ENCODE measurements at regions not wholly inside any gene's neighbourhood (a gene's known extent, or its start where the extent isn't known, plus 50 kb on each side); places are given as distances from the start of the nearest gene placed in this dataset.

- FAIRE-seq: no peak
- no peak for DNase-seq (ENCODE audit: insufficient read length, low spot score)
- no peak for TF ChIP-seq CTCF (IDR thresholded peaks at IDR 0.05; ENCODE audit: insufficient read depth, missing control alignments)
Measured at GRCh38 chr3:15952543-15953175, 154.9 kb upstream of the ANKRD28 start.

- TF ChIP-seq CTCF (IDR thresholded peaks at IDR 0.05; ENCODE audit: insufficient read depth, missing control alignments): no peak
- DNase-seq (ENCODE audit: insufficient read length, low spot score): no peak
- no peak for FAIRE-seq
Measured at GRCh38 chr3:15953841-15954240, 156.1 kb upstream of the ANKRD28 start.

GRCh38 chr3:15955968-15956367 is 158.2 kb upstream of the ANKRD28 start:
- FAIRE-seq: no peak
- TF ChIP-seq CTCF (IDR thresholded peaks at IDR 0.05; ENCODE audit: insufficient read depth, missing control alignments): no peak
- no peak for DNase-seq (ENCODE audit: insufficient read length, low spot score)

- no peak for TF ChIP-seq CTCF (IDR thresholded peaks at IDR 0.05; ENCODE audit: insufficient read depth, missing control alignments)
- no peak for DNase-seq (ENCODE audit: insufficient read length, low spot score)
- FAIRE-seq: no peak
Measured at GRCh38 chr3:15958692-15959433, 161.1 kb upstream of the ANKRD28 start.

- no peak for TF ChIP-seq CTCF (IDR thresholded peaks at IDR 0.05; ENCODE audit: insufficient read depth, missing control alignments)
- DNase-seq (ENCODE audit: insufficient read length, low spot score) (no peak), FAIRE-seq (no peak)
Measured at GRCh38 chr3:15959434-15959811, 161.6 kb upstream of the ANKRD28 start.

- DNase-seq (ENCODE audit: insufficient read length, low spot score) (no peak), FAIRE-seq (no peak)
- no peak for TF ChIP-seq CTCF (IDR thresholded peaks at IDR 0.05; ENCODE audit: insufficient read depth, missing control alignments)
Measured at GRCh38 chr3:15964605-15965442, 167.0 kb upstream of the ANKRD28 start.
